Neural cell (in vitro differentiated cells): ENCODE measurements at regions not wholly inside any gene's neighbourhood (a gene's known extent, or its start where the extent isn't known, plus 50 kb on each side); places are given as distances from the start of the nearest gene placed in this dataset.
"Not testable (repeated sequence)": the region's sequence is repeated elsewhere in the genome, so short reads cannot be mapped to it uniquely, and the experiment has no call there.

Experiments
- H2AFZ ChIP-seq: fragments of 200-600, 300-800 bp; sonication (generic), shearing (Covaris generic); 2 replicates; pipeline ENCODE4 v1.6.0; 2014; ENCODE audit warnings: low read depth, mild to moderate bottlenecking, antibody characterized with exemption, low read length, moderate library complexity
- H3F3A ChIP-seq: fragments of 200-600 bp; shearing (Covaris generic); 2 replicates; pipeline ENCODE4 v1.6.1; 2016; ENCODE audit warnings: mild to moderate bottlenecking, moderate library complexity, mixed read lengths, antibody characterized with exemption, low read length; ENCODE audit not compliant: insufficient read depth, poor library complexity, severe bottlenecking
- H3K27ac ChIP-seq: fragments of 200-600, 300-800 bp; sonication (generic), shearing (Covaris generic); 2 replicates; pipeline ENCODE4 v1.5.1; 2014; ENCODE audit warnings: mild to moderate bottlenecking, low read length, moderate library complexity
- H3K27me3 ChIP-seq: fragments of 300-800, 200-600 bp; sonication (generic), shearing (Covaris generic); 2 replicates; pipeline ENCODE4 v1.6.0; 2014; ENCODE audit warnings: mild to moderate bottlenecking, low read depth, low read length, moderate library complexity; ENCODE audit not compliant: insufficient read depth
- H3K36me3 ChIP-seq: fragments of 300-800, 200-600 bp; sonication (generic), shearing (Covaris generic); 2 replicates; pipeline ENCODE4 v1.5.1; 2014; ENCODE audit warnings: mild to moderate bottlenecking, antibody characterized with exemption, low read length, moderate library complexity; ENCODE audit not compliant: insufficient read depth
- H3K4me2 ChIP-seq: fragments of 300-800, 200-600 bp; sonication (generic), shearing (Covaris generic); 2 replicates; pipeline ENCODE4 v1.6.0; 2014; ENCODE audit warnings: mild to moderate bottlenecking, low read length
- H3K4me3 ChIP-seq: fragments of 300-800, 200-600 bp; sonication (generic), shearing (Covaris generic); 2 replicates; pipeline ENCODE4 v1.5.1; 2014; ENCODE audit warnings: mild to moderate bottlenecking, low read length, moderate library complexity
- H3K79me2 ChIP-seq: fragments of 200-600 bp; shearing (Covaris generic); replicated peaks from 2 replicates; pipeline ENCODE4 v1.6.0; 2014; ENCODE audit warnings: mild to moderate bottlenecking, low read length, moderate library complexity; ENCODE audit not compliant: insufficient read depth
- H3K9ac ChIP-seq: fragments of 300-800, 200-600 bp; sonication (generic), shearing (Covaris generic); 2 replicates; pipeline ENCODE4 v1.6.1; 2016; ENCODE audit warnings: mild to moderate bottlenecking, low read length, mixed read lengths
- H3K9me2 ChIP-seq: fragments of 200-600 bp; shearing (Covaris generic); 2 replicates; pipeline ENCODE4 v1.6.1; 2016; ENCODE audit warnings: mild to moderate bottlenecking, low read length, mixed read lengths; ENCODE audit not compliant: insufficient read depth
- H3K9me3 ChIP-seq: fragments of 200-600, 300-800 bp; sonication (generic), shearing (Covaris generic); 2 replicates; pipeline ENCODE4 v1.6.1; 2016; ENCODE audit warnings: mild to moderate bottlenecking, mixed run types, low read length, moderate library complexity, mixed read lengths
- H4K20me1 ChIP-seq: fragments of 200-600 bp; shearing (Covaris generic); 2 replicates; pipeline ENCODE4 v1.6.1; 2016; ENCODE audit warnings: mild to moderate bottlenecking, mixed run types; ENCODE audit not compliant: insufficient read depth
- CTCF ChIP-seq: fragments of 450-650 bp; IDR thresholded peaks from 2 replicates; pipeline ENCODE4 v1.5.1; 2014; ENCODE audit warnings: antibody characterized with exemption, mild to moderate bottlenecking, moderate library complexity; ENCODE audit not compliant: poor library complexity, severe bottlenecking
- EP300 ChIP-seq: fragments of 450-650 bp; conservative IDR thresholded peaks from 2 replicates; pipeline ENCODE4 v1.6.1; 2014; ENCODE audit warnings: antibody characterized with exemption, mild to moderate bottlenecking, moderate library complexity; ENCODE audit not compliant: poor library complexity, severe bottlenecking
- EZH2 ChIP-seq: fragments of 200-600, 300-800 bp; shearing (Covaris generic), sonication (generic); IDR thresholded peaks from 2 replicates; pipeline ENCODE4 v1.6.1; 2014; ENCODE audit warnings: antibody characterized with exemption, low read length, borderline replicate concordance, mild to moderate bottlenecking; ENCODE audit not compliant: insufficient read depth, poor library complexity, severe bottlenecking
- MXI1 ChIP-seq: fragments of 450-650 bp; conservative IDR thresholded peaks from 2 replicates; pipeline ENCODE4 v1.6.1; 2014; ENCODE audit warnings: antibody characterized with exemption, mild to moderate bottlenecking; ENCODE audit not compliant: poor library complexity, severe bottlenecking
- POLR2AphosphoS5 ChIP-seq: IDR thresholded peaks from 2 replicates; pipeline ENCODE4 v1.6.1; 2012
- RAD21 ChIP-seq: fragments of 450-650 bp; conservative IDR thresholded peaks from 2 replicates; pipeline ENCODE4 v1.6.1; 2014; ENCODE audit warnings: antibody characterized with exemption, mild to moderate bottlenecking, moderate library complexity
- REST ChIP-seq: IDR thresholded peaks from 2 replicates; pipeline ENCODE4 v1.6.1; 2012; ENCODE audit warnings: borderline replicate concordance
- SMC3 ChIP-seq: fragments of 450-650 bp; conservative IDR thresholded peaks from 2 replicates; pipeline ENCODE4 v1.6.1; 2014; ENCODE audit warnings: antibody characterized with exemption, mild to moderate bottlenecking, moderate library complexity; ENCODE audit not compliant: poor library complexity
- TAF1 ChIP-seq: IDR thresholded peaks from 2 replicates; pipeline ENCODE4 v1.6.1; 2012; ENCODE audit warnings: low read depth

GRCh38 chr2:138068669-138069068 is 104.4 kb downstream of the HNMT start:
- not testable (repeated sequence) for H3K4me2 ChIP-seq, H3K4me3 ChIP-seq, H3K9me2 ChIP-seq, H3K36me3 ChIP-seq, H3F3A ChIP-seq, H3K79me2 ChIP-seq, H3K9me3 ChIP-seq, H3K27ac ChIP-seq, H2AFZ ChIP-seq, H4K20me1 ChIP-seq, H3K27me3 ChIP-seq, H3K9ac ChIP-seq

- H3K27me3 ChIP-seq, H3K4me2 ChIP-seq: not testable (repeated sequence)
Observed at GRCh38 chr2:138071042-138071719, 106.9 kb downstream of the HNMT start.

GRCh38 chr2:138071720-138072719 is 107.7 kb downstream of the HNMT start:
- Histone ChIP-seq H3F3A (no peaks in the 10 kb centered on the region), H3K4me2 (no peak overlapping the region), H3K4me3 (no peak overlapping the region), H3K79me2 (no peaks in the 10 kb centered on the region), H4K20me1 (no peaks in the 10 kb centered on the region), H3K27ac (no peak overlapping the region), H3K27me3 (no peaks in the 10 kb centered on the region), H3K9ac (no peak overlapping the region), H3K9me3 (no peaks in the 10 kb centered on the region), H3K9me2 (no peaks in the 10 kb centered on the region), H2AFZ (no peak overlapping the region), H3K36me3 (no peaks in the 10 kb centered on the region)
- TF ChIP-seq RAD21 (no peak), MXI1 (no peak), REST (no peak), EZH2 (no peak), CTCF (no peak), TAF1 (no peak), EP300 (no peak), SMC3 (no peak), POLR2AphosphoS5 (no peak)

More at GRCh38 chr2:138071042-138071719, 106.9 kb downstream of the HNMT start:
- not testable (repeated sequence) for H3K79me2 ChIP-seq, H3K9ac ChIP-seq, H4K20me1 ChIP-seq, H3K36me3 ChIP-seq, H3K4me3 ChIP-seq, H3K27ac ChIP-seq, H3K9me2 ChIP-seq, H3F3A ChIP-seq, H3K9me3 ChIP-seq, H2AFZ ChIP-seq
